IMR-90 (cell line): ENCODE measurements at regions not wholly inside any gene's neighbourhood (a gene's known extent, or its start where the extent isn't known, plus 50 kb on each side); places are given as distances from the start of the nearest gene placed in this dataset.

Experiments used
- ATAC-seq: fragments of 200-7000 bp; cut with Tn5 transposase; 2 replicates; pipeline ENCODE4 v1.9.1; 2020; ENCODE audit warnings: low read depth, mild to moderate bottlenecking, moderate library complexity
- BruUV-seq: library from RNA; stranded (reverse); fragments of 400-500 nt; replicated peaks from 2 replicates; lab custom pipeline; 2021; lab: Mats Ljungman, UMichigan
- CTCF ChIA-PET: fragments of 300-600 bp; formaldehyde crosslinking; extraction: SDS; loops from one replicate; lab custom pipeline; 2021; ENCODE audit warnings: antibody characterized with exemption; lab: Yijun Ruan, JAX
- POLR2A ChIA-PET: fragments of 300-600 bp; sonication (Branson Sonifier 250); formaldehyde crosslinking; loops from one replicate; lab custom pipeline; 2022; ENCODE audit warnings: antibody characterized with exemption; ENCODE audit not compliant: unreplicated experiment; lab: Charles Lee
- DNase-seq: peaks from one replicate; pipeline ENCODE4 v3.0.0; 2013
- H2AFZ ChIP-seq: replicated peaks from 2 replicates; pipeline ENCODE3; 2013; ENCODE audit warnings: low read length, mild to moderate bottlenecking; ENCODE audit not compliant: poor library complexity
- H2AK5ac ChIP-seq: 2 replicates; pipeline ENCODE4 v1.6.1; 2013; ENCODE audit warnings: low read depth, low read length, inconsistent platforms
- H2AK9ac ChIP-seq: replicated peaks from 2 replicates; pipeline ENCODE3; 2013; ENCODE audit warnings: mild to moderate bottlenecking, low read depth, low read length, moderate library complexity; ENCODE audit not compliant: poor library complexity
- H2BK120ac ChIP-seq: 2 replicates; pipeline ENCODE4 v1.6.1; 2013; ENCODE audit warnings: low read depth, low read length, inconsistent platforms
- H2BK15ac ChIP-seq: 3 replicates; pipeline ENCODE4 v1.6.1; 2013; ENCODE audit warnings: low read depth, low read length, inconsistent platforms
- H2BK20ac ChIP-seq: 2 replicates; pipeline ENCODE4 v1.6.1; 2013; ENCODE audit warnings: low read depth, mild to moderate bottlenecking, inconsistent platforms, low read length, moderate library complexity
- H2BK5ac ChIP-seq: 2 replicates; pipeline ENCODE4 v1.6.1; 2013; ENCODE audit warnings: mild to moderate bottlenecking, low read depth, low read length, inconsistent platforms; ENCODE audit not compliant: poor library complexity, severe bottlenecking
- H3K14ac ChIP-seq: replicated peaks from 2 replicates; pipeline ENCODE4 v1.6.1; 2013; ENCODE audit warnings: low read depth, low read length, inconsistent platforms
- H3K18ac ChIP-seq: 2 replicates; pipeline ENCODE4 v1.6.1; 2013; ENCODE audit warnings: low read depth, low read length, control low read depth
- H3K23ac ChIP-seq: 2 replicates; pipeline ENCODE4 v1.6.1; 2013; ENCODE audit warnings: low read depth, low read length, inconsistent platforms
- H3K27ac ChIP-seq: 2 replicates; pipeline ENCODE4 v1.5.1; 2013; ENCODE audit warnings: mild to moderate bottlenecking, control low read depth, low read length; ENCODE audit not compliant: insufficient read depth
- H3K27me3 ChIP-seq: 2 replicates; pipeline ENCODE4 v1.6.1; 2013; ENCODE audit warnings: low read length; ENCODE audit not compliant: control insufficient read depth, insufficient read depth
- H3K36me3 ChIP-seq: 2 replicates; pipeline ENCODE4 v1.6.1; 2013; ENCODE audit warnings: low read length, mixed read lengths; ENCODE audit not compliant: control insufficient read depth, insufficient read depth
- H3K4ac ChIP-seq: 2 replicates; pipeline ENCODE4 v1.6.1; 2013; ENCODE audit warnings: low read depth, low read length, inconsistent platforms
- H3K4me1 ChIP-seq: 2 replicates; pipeline ENCODE4 v1.6.1; 2013; ENCODE audit warnings: low read length, mixed read lengths; ENCODE audit not compliant: control insufficient read depth, insufficient read depth
- H3K4me2 ChIP-seq: 2 replicates; pipeline ENCODE4 v1.6.1; 2013; ENCODE audit warnings: low read depth, mild to moderate bottlenecking, control low read depth, low read length, moderate library complexity
- H3K4me3 ChIP-seq: 2 replicates; pipeline ENCODE4 v1.5.1; 2013; ENCODE audit warnings: low read depth, mild to moderate bottlenecking, control low read depth, low read length, moderate library complexity; ENCODE audit not compliant: insufficient read depth
- H3K56ac ChIP-seq: 2 replicates; pipeline ENCODE4 v1.6.1; 2013; ENCODE audit warnings: low read length, inconsistent platforms; ENCODE audit not compliant: insufficient read depth; ENCODE audit errors: extremely low read depth
- H3K79me1 ChIP-seq, 2 experiments: 2 replicates each; pipeline ENCODE4 v1.6.1; 2013; ENCODE audit warnings: low read length in 2 of 2, inconsistent platforms in 1 of 2, low read depth in 1 of 2
- H3K9ac ChIP-seq: 2 replicates; pipeline ENCODE4 v1.6.1; 2013; ENCODE audit warnings: low read depth, low read length, control low read depth
- H3K9me1 ChIP-seq: 2 replicates; pipeline ENCODE4 v1.6.1; 2013; ENCODE audit warnings: low read length, inconsistent platforms; ENCODE audit not compliant: insufficient read depth
- H3K9me3 ChIP-seq: 2 replicates; pipeline ENCODE4 v1.6.1; 2013; ENCODE audit warnings: low read length; ENCODE audit not compliant: control insufficient read depth, insufficient read depth
- H4K20me1 ChIP-seq: 2 replicates; pipeline ENCODE4 v1.6.1; 2013; ENCODE audit warnings: low read length, inconsistent platforms; ENCODE audit not compliant: insufficient read depth
- H4K5ac ChIP-seq: 2 replicates; pipeline ENCODE4 v1.6.1; 2013; ENCODE audit warnings: mild to moderate bottlenecking, low read depth, low read length, control low read depth
- H4K8ac ChIP-seq, 2 experiments: 2 replicates each; pipeline ENCODE4 v1.6.1; 2013; ENCODE audit warnings: low read depth in 2 of 2, low read length in 2 of 2, control low read depth in 1 of 2, inconsistent platforms in 1 of 2
- H4K91ac ChIP-seq: 2 replicates; pipeline ENCODE4 v1.6.1; 2013; ENCODE audit warnings: low read depth, low read length, inconsistent platforms; ENCODE audit not compliant: insufficient read depth
- CEBPB ChIP-seq: IDR thresholded peaks from 2 replicates; pipeline ENCODE4 v1.6.1; 2012; ENCODE audit warnings: low read depth, low read length, improper control_type of control experiment
- CHD1 ChIP-seq: IDR thresholded peaks from 2 replicates; pipeline ENCODE4 v1.6.1; 2012; ENCODE audit warnings: low read depth, low read length, improper control_type of control experiment
- CTCF ChIP-seq: conservative IDR thresholded peaks from 2 replicates; pipeline ENCODE4 v1.5.1; 2012; ENCODE audit warnings: mild to moderate bottlenecking, low read depth, low read length, improper control_type of control experiment
- FOS ChIP-seq: fragments of 150-350 bp; IDR thresholded peaks from 2 replicates; pipeline ENCODE4 v1.6.1; 2016; ENCODE audit warnings: low read depth, low read length
- MAFK ChIP-seq: IDR thresholded peaks from 2 replicates; pipeline ENCODE4 v1.6.1; 2012; ENCODE audit warnings: low read depth, low read length, improper control_type of control experiment
- NFE2L2 ChIP-seq: fragments of 150-350 bp; IDR thresholded peaks from 2 replicates; pipeline ENCODE4 v1.6.1; 2016; ENCODE audit warnings: low read depth, mild to moderate bottlenecking, low read length
- POLR2A ChIP-seq: IDR thresholded peaks from 2 replicates; pipeline ENCODE4 v1.6.1; 2012; ENCODE audit warnings: mild to moderate bottlenecking, low read depth, low read length
- RAD21 ChIP-seq: IDR thresholded peaks from 2 replicates; pipeline ENCODE4 v1.6.1; 2012; ENCODE audit warnings: low read length, improper control_type of control experiment
- RCOR1 ChIP-seq: IDR thresholded peaks from 2 replicates; pipeline ENCODE4 v1.6.1; 2012; ENCODE audit warnings: mild to moderate bottlenecking, low read length, improper control_type of control experiment; ENCODE audit not compliant: insufficient replicate concordance
- RFX5 ChIP-seq: IDR thresholded peaks from 2 replicates; pipeline ENCODE4 v1.8.0; 2012; ENCODE audit warnings: low read depth, mild to moderate bottlenecking, low read length, moderate library complexity
- SMC3 ChIP-seq: fragments of 150-350 bp; IDR thresholded peaks from 2 replicates; pipeline ENCODE4 v1.6.1; 2016; ENCODE audit warnings: low read depth, mild to moderate bottlenecking, antibody characterized with exemption, low read length, moderate library complexity
- USF2 ChIP-seq: fragments of 150-350 bp; IDR thresholded peaks from 2 replicates; pipeline ENCODE4 v1.6.1; 2017; ENCODE audit warnings: mild to moderate bottlenecking, antibody characterized with exemption, low read length, low read depth
- WGBS, 2 experiments: methylation state at CpG; one replicate each; pipeline versions ENCODE4 v1.1.5 to v1.1.7; 2013; ENCODE audit warnings: missing lambda C conversion rate in 2 of 2; ENCODE audit not compliant: insufficient read length in 1 of 2; ENCODE audit errors: extremely low coverage in 2 of 2; 5-methylcytosine and 5-hydroxymethylcytosine counted together
- dilution Hi-C: fragments of 300-500 bp; cut with HindIII; formaldehyde crosslinking; loops from one replicate; pipeline ENCODE4 v1.14.3; 2018; ENCODE audit warnings: low sequenced_read_pairs; ENCODE audit not compliant: unreplicated experiment
- in situ Hi-C: fragments of 300-500 bp; cut with MboI; formaldehyde crosslinking; loops from 3 replicates; pipeline ENCODE4 v1.14.3; 2019; ENCODE audit warnings: low sequenced_read_pairs, inconsistent platforms, mixed read lengths
- intact Hi-C: fragments of 100-400 bp; cut with micrococcal nuclease; formaldehyde crosslinking; loops from 2 replicates; pipeline ENCODE4 v1.10.0; 2022

- H4K20me1 ChIP-seq: no peaks in the 10 kb centered on the region
- H2BK15ac ChIP-seq: no peak overlapping the region
- no CpG with 5 or more reads among the region's 2 CpGs for WGBS, 2 experiments
- no peak overlapping the region for H2BK20ac ChIP-seq
- H3K4me2 ChIP-seq: no peak overlapping the region
- dilution Hi-C loops: no loop called here
- no TSS peak for BruUV-seq
- DNase-seq (no peak), ATAC-seq (no peak)
- no peak overlapping the region for H3K27ac ChIP-seq
- H2AFZ ChIP-seq: no peak overlapping the region
- no peak overlapping the region for H2AK9ac ChIP-seq
- H3K4ac ChIP-seq: no peak overlapping the region
- no peak overlapping the region for H4K91ac ChIP-seq
- TF ChIP-seq POLR2A (no peak), RAD21 (no peak), NFE2L2 (no peak), RFX5 (no peak), RCOR1 (no peak), CTCF (no peak), FOS (no peak), USF2 (no peak), SMC3 (no peak), CHD1 (no peak), MAFK (no peak), CEBPB (no peak)
- CTCF ChIA-PET: no interaction called here
- no peak overlapping the region for H4K8ac ChIP-seq
- H2BK5ac ChIP-seq: no peak overlapping the region
- 0 out of 2 replicates have a peak, but pooled peaks cover 2% of the 10 kb centered on the region for H3K9me3 ChIP-seq
- H3K27me3 ChIP-seq: no peaks in the 10 kb centered on the region
- no peak overlapping the region for H3K4me3 ChIP-seq
- H3K9me1 ChIP-seq: no peaks in the 10 kb centered on the region
- H4K5ac ChIP-seq: no peak overlapping the region
- H3K9ac ChIP-seq: no peak overlapping the region
- H3K36me3 ChIP-seq: no peaks in the 10 kb centered on the region
- no peaks in the 10 kb centered on the region for H3K79me1 ChIP-seq
- no peak overlapping the region for H3K14ac ChIP-seq
- in situ Hi-C loops: no loop called here
- H3K56ac ChIP-seq: no peak overlapping the region
- no peak overlapping the region for H2AK5ac ChIP-seq
- H2BK120ac ChIP-seq: no peak overlapping the region
- no peak overlapping the region for H3K23ac ChIP-seq
- no peaks in the 10 kb centered on the region for H3K4me1 ChIP-seq
- no peak overlapping the region for H3K18ac ChIP-seq
- intact Hi-C loops: no loop called here
- POLR2A ChIA-PET: no interaction called here
Observed at GRCh38 chr7:86313842-86314241, 329.9 kb upstream of the GRM3 start.
